ENCODE measurements at regions not wholly inside any gene's neighbourhood (a gene's known extent, or its start where the extent isn't known, plus 50 kb on each side); places are given as distances from the start of the nearest gene placed in this dataset.
"Not testable (repeated sequence)": the region's sequence is repeated elsewhere in the genome, so short reads cannot be mapped to it uniquely, and the experiment has no call there.

DNA sequence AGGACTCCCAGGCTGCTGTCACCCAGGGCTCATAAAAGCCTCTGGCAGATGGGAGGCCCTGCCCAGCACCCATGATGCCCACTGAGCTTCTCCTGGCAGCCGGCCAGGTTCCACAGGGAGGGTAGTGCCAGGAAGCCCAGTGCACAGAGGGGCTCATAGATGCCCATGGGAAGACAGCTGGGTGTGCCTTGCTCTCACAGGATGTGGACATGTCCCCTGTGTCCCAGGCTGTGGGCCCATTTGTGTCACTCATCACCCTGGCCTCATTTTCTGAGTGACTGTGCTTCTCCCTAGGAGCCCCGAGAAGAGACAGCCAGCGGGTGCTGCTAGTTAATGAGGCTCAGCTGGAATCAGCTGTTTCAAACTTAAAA, 86.5 kb upstream of the SFSWAP start:
- Mint-ChIP-seq H3K4me1 (ENCODE audit: low read depth) (peaks cover 20% of the 10 kb centered on the region), H3K36me3 (ENCODE audit: low read depth) (peaks cover 13% of the 10 kb centered on the region)
- H3K27me3 ChIP-seq (ENCODE audit: control insufficient read depth in 1 of 2, insufficient read depth in 2 of 2, low read length in 2 of 2); H3K27me3 Mint-ChIP-seq; H3K27ac ChIP-seq (ENCODE audit: low read depth in 1 of 2, low read length in 2 of 2); POLR2A ChIA-PET; H3K27ac Mint-ChIP-seq; CTCF ChIA-PET; H3K4me3 ChIP-seq (ENCODE audit: low read length); DNase-seq; H3K36me3 ChIP-seq (ENCODE audit: insufficient read depth, low read length); ATAC-seq (ENCODE audit: poor library complexity); H3K9me3 Mint-ChIP-seq; intact Hi-C loops (cut with DNase I, micrococcal nuclease); H3K4me3 Mint-ChIP-seq: not testable (repeated sequence)
- Histone ChIP-seq H3K9me3 (ENCODE audit: control insufficient read depth in 1 of 2, insufficient read depth in 1 of 2, low read length in 2 of 2) (peaks cover 9 to 55% of the 10 kb centered on the region in 2 experiments), H3K4me1 (ENCODE audit: insufficient read depth, low read length) (peaks cover 24% of the 10 kb centered on the region)

DNA sequence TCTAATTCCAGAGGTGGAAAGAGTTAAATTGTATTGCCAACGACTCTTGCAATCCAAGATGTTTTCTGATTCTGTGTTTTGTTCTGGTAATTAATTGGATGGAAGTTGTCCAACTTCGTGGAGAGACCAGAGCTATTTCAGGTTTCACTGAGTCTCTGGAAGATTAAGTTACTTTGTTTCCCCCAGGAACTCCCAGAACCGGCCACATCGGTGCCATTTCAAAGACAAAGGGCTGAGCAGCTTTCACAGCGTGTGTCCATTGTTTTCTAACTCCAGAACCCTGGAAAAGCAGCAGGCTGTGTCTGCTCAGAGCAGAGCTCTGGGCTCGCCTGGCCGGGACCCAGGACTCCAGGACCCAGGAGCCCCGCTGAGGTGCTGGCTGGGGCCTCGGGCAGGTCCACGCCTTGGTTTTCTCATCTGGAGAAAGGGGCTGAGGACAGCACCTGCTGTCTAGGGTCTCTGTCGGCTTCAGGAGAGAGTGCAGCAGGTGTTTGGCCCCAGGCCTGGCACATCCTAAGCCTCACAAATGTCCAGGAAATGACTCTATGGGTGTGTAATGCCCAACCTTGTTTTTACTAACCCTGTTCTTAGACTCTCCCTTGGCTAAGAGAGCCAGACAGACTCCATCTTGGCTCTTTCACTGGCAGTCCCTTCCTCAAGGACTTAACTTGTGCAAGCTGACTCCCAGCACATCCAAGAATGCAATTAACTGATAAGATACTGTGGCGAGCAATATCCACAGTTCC, 86.0 kb upstream of the SFSWAP start:
- intact Hi-C loops (cut with DNase I, micrococcal nuclease); CTCF ChIA-PET; H3K36me3 ChIP-seq (ENCODE audit: insufficient read depth, low read length); H3K9me3 Mint-ChIP-seq; H3K4me3 ChIP-seq (ENCODE audit: low read length); H3K27me3 Mint-ChIP-seq; POLR2A ChIA-PET; H3K27ac ChIP-seq (ENCODE audit: low read depth in 1 of 2, low read length in 2 of 2); H3K27me3 ChIP-seq (ENCODE audit: control insufficient read depth in 1 of 2, insufficient read depth in 2 of 2, low read length in 2 of 2); DNase-seq; ATAC-seq (ENCODE audit: poor library complexity): not testable (repeated sequence)
- Histone ChIP-seq H3K4me1 (ENCODE audit: insufficient read depth, low read length) (peaks cover 24% of the 10 kb centered on the region), H3K9me3 (ENCODE audit: control insufficient read depth in 1 of 2, insufficient read depth in 1 of 2, low read length in 2 of 2) (peaks cover 9 to 52% of the 10 kb centered on the region in 2 experiments)
- Mint-ChIP-seq H3K4me1 (ENCODE audit: low read depth) (peaks cover 20% of the 10 kb centered on the region), H3K36me3 (ENCODE audit: low read depth) (peaks cover 13% of the 10 kb centered on the region), H3K4me3 (peak overlapping the region; percentile 30), H3K27ac (peak overlapping the region; percentile 69)

DNA sequence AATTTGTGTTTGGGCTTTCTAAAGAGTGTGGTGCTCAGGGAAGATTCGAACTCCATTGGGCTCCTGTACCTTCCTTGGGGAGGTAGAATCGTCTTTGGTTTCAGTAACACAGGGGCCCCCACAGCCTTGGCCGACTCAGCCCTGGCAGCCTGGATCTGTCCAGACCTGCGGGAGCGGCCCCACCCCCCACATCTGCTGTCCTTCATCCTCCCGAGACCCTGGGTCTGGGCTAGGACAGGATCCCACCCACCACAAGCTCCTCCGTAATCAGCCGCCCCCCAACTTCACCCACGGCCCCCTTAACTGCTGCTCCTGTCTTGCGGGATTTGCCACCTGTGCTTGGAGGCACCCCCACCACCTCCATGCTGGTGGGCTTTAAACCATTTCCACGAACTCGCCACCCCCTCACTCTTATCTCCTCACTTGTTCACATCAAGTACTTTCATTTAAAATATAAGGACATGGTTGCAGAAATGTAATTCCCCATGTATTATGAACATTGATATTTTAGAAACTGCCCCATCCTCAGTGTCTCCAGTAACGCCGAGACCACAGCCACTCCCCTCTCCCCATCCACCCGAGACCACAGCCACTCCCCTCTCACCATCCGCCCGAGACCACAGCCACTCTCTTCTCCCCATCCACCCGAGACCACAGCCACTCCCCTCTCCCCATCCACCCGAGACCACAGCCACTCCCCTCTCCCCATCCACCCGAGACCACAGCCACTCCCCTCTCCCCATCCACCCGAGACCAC, 84.7 kb upstream of the SFSWAP start:
- H3K27me3 Mint-ChIP-seq; POLR2A ChIA-PET; H3K36me3 ChIP-seq (ENCODE audit: insufficient read depth, low read length); H3K9me3 Mint-ChIP-seq; H3K4me3 ChIP-seq (ENCODE audit: low read length); H3K27me3 ChIP-seq (ENCODE audit: control insufficient read depth in 1 of 2, insufficient read depth in 2 of 2, low read length in 2 of 2); CTCF ChIA-PET; intact Hi-C loops (cut with DNase I, micrococcal nuclease); ATAC-seq (ENCODE audit: poor library complexity); H3K27ac ChIP-seq (ENCODE audit: low read depth in 1 of 2, low read length in 2 of 2): not testable (repeated sequence)
- Histone ChIP-seq H3K4me1 (ENCODE audit: insufficient read depth, low read length) (peaks cover 24% of the 10 kb centered on the region), H3K9me3 (ENCODE audit: control insufficient read depth in 1 of 2, insufficient read depth in 1 of 2, low read length in 2 of 2) (peaks cover 9 to 45% of the 10 kb centered on the region in 2 experiments)
- Mint-ChIP-seq H3K27ac (peak overlapping the region; percentile 69), H3K4me3 (peak overlapping the region; percentile 15), H3K4me1 (ENCODE audit: low read depth) (peaks cover 20% of the 10 kb centered on the region), H3K36me3 (ENCODE audit: low read depth) (peaks cover 13% of the 10 kb centered on the region)
- DNase-seq = peak in 3 of 14 experiments; percentile 13 to 68 (median 54)

DNA sequence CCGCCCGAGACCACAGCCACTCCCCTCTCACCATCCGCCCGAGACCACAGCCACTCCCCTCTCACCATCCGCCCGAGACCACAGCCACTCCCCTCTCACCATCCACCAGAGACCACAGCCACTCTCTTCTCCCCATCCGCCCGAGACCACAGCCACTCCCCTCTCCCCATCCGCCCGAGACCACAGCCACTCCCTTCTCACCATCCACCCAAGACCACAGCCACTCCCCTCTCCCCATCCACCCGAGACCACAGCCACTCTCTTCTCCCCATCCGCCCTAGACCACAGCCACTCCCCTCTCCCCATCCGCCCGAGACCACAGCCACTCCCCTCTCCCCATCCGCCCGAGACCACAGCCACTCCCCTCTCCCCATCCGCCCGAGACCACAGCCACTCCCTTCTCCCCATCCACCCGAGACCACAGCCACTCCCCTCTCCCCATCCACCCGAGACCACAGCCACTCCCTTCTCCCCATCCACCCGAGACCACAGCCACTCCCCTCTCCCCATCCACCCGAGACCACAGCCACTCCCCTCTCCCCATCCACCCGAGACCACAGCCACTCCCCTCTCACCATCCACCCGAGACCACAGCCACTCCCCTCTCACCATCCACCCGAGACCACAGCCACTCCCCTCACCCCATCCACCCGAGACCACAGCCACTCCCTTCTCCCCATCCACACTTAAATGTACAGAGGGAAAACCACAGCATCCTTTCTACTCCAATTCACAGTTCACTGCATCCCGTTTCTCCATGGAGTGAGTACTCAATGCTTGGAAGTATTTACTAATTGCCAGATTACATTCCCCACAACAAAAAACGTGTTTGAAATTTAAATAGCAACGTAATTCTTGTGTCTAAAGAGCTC, 83.5 kb upstream of the SFSWAP start:
- H3K4me3 ChIP-seq (ENCODE audit: low read length); intact Hi-C loops (cut with DNase I, micrococcal nuclease); CTCF ChIA-PET; H3K9me3 Mint-ChIP-seq; H3K36me3 ChIP-seq (ENCODE audit: insufficient read depth, low read length); POLR2A ChIA-PET; H3K27me3 ChIP-seq (ENCODE audit: control insufficient read depth in 1 of 2, insufficient read depth in 2 of 2, low read length in 2 of 2): not testable (repeated sequence)
- DNase-seq = peak in 11 of 14 experiments; percentile 15 to 84 (median 47)
- H3K4me1 Mint-ChIP-seq (ENCODE audit: low read depth) = peaks cover 20% of the 10 kb centered on the region
- ATAC-seq (ENCODE audit: poor library complexity) = peak; percentile 55
- H3K27ac Mint-ChIP-seq = peak overlapping the region; percentile 95
- peaks cover 13% of the 10 kb centered on the region for H3K36me3 Mint-ChIP-seq (ENCODE audit: low read depth)
- peaks cover 9 to 49% of the 10 kb centered on the region in 2 experiments for H3K9me3 ChIP-seq (ENCODE audit: control insufficient read depth in 1 of 2, insufficient read depth in 1 of 2, low read length in 2 of 2)
- peaks cover 12% of the 10 kb centered on the region for H3K27me3 Mint-ChIP-seq
- peaks cover 24% of the 10 kb centered on the region for H3K4me1 ChIP-seq (ENCODE audit: insufficient read depth, low read length)
- H3K4me3 Mint-ChIP-seq = peak overlapping the region; percentile 85
- peak overlapping the region; percentile 9 to 36 for H3K27ac ChIP-seq (ENCODE audit: low read depth in 1 of 2, low read length in 2 of 2)
